ENCODE measurements at regions not wholly inside any gene's neighbourhood (a gene's known extent, or its start where the extent isn't known, plus 50 kb on each side); places are given as distances from the start of the nearest gene placed in this dataset.

DNA sequence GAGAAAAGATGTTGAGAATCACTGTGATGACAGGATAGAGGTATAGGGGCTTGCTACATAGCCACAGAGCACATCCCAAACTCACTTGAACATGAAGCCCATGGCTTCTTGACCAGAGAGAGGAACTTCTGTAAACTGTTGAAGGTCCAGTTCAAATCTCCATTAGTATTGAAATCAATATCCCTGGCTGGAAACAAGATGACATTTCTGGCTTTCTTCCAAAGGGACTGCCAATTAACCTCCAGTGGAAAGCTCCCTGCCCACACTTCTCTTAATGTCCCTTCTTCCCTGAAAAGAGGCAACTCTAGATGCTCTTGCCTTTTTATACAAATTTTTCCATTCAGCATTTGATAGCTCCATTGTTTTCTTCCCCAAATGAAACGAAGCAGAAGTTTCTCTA lies 612.1 kb downstream of the EBF1 start:
- DNase-seq = no peak
- Mint-ChIP-seq H3K27me3 (peaks cover 0 to 10% of the 10 kb centered on the region in 2 donors), H3K36me3 (ENCODE audit: insufficient read depth) (no peaks in the 10 kb centered on the region), H3K4me1 (ENCODE audit: low read depth in 2 of 2) (no peaks in the 10 kb centered on the region), H3K4me3 (no peak overlapping the region), H3K9me3 (no peaks in the 10 kb centered on the region), H3K27ac (no peak overlapping the region)
- ATAC-seq (replicated peaks) = no peak

- Mint-ChIP-seq H3K27ac (no peak overlapping the region), H3K4me1 (ENCODE audit: low read depth in 2 of 2) (no peaks in the 10 kb centered on the region), H3K4me3 (no peak overlapping the region), H3K9me3 (no peaks in the 10 kb centered on the region), H3K27me3 (peaks cover 0 to 13% of the 10 kb centered on the region in 2 donors), H3K36me3 (ENCODE audit: insufficient read depth) (no peaks in the 10 kb centered on the region)
- no peak for ATAC-seq (replicated peaks)
- no peak for DNase-seq
Measured at GRCh38 chr5:158487156-158487555, 612.6 kb downstream of the EBF1 start.

DNA sequence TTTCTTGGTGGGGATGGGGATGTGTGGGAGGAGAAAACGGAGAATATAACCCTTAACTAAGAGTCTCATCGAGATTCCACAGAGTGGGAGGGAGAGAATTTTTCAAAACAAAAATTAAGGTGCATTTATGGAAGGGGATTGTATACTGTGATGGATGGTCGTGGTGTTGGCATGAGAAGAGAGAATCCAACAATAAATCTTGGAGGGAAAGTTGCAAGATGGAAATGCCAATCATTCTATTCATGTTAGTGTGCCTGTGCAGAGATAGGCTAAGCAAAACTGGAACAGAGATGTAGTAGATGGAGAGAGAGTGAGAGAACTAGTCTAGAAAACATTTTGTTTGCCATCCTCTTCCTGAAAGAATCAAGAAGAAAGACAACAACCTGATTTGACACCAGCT lies 613.1 kb downstream of the EBF1 start:
- Mint-ChIP-seq H3K27me3 (peaks cover 0 to 19% of the 10 kb centered on the region in 2 donors), H3K27ac (no peak overlapping the region), H3K4me1 (ENCODE audit: low read depth in 2 of 2) (no peaks in the 10 kb centered on the region), H3K36me3 (ENCODE audit: insufficient read depth) (no peaks in the 10 kb centered on the region), H3K4me3 (no peak overlapping the region), H3K9me3 (peaks cover 0 to 4% of the 10 kb centered on the region in 2 donors)
- ATAC-seq (replicated peaks) (no peak), DNase-seq (no peak)

DNA sequence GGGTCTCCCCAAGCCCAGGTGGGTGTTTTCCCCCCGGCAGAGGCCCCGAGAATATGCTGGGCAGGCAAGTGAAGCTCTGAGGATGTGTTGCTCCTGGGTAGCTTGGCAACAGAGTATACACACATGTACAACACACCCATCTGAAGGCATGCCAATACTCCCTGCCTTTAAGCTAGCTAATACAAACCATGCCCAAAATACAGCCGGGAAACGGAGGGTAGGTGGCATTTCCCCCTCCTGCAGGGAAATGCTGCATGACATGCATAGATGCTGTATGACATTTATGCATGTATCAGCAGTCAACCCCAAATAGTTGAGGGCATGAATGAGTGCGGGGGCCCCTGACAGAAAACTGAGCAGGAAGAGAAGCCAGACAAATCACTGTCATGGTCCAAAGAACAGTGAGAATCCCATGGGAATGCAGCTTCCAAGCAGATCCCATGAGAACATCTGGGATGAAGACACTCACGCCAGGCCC lies 614.1 kb downstream of the EBF1 start:
- Mint-ChIP-seq H3K4me1 (ENCODE audit: low read depth in 2 of 2) (no peaks in the 10 kb centered on the region), H3K27ac (no peak overlapping the region), H3K36me3 (ENCODE audit: insufficient read depth) (no peaks in the 10 kb centered on the region), H3K27me3 (peaks cover 0 to 24% of the 10 kb centered on the region in 2 donors), H3K4me3 (no peak overlapping the region), H3K9me3 (peaks cover 0 to 7% of the 10 kb centered on the region in 2 donors)
- ATAC-seq (replicated peaks) = no peak
- no peak for DNase-seq

GRCh38 chr5:158485047-158485446 lies 614.7 kb downstream of the EBF1 start:
- peaks cover 0 to 7% of the 10 kb centered on the region in 2 donors for H3K9me3 Mint-ChIP-seq
- no peaks in the 10 kb centered on the region for H3K36me3 Mint-ChIP-seq (ENCODE audit: insufficient read depth)
- no peak overlapping the region for H3K4me3 Mint-ChIP-seq
- DNase-seq (no peak), ATAC-seq (replicated peaks) (no peak)
- H3K27me3 Mint-ChIP-seq = peaks cover 0 to 24% of the 10 kb centered on the region in 2 donors
- H3K4me1 Mint-ChIP-seq (ENCODE audit: low read depth in 2 of 2) = no peaks in the 10 kb centered on the region
- H3K27ac Mint-ChIP-seq = no peak overlapping the region

DNA sequence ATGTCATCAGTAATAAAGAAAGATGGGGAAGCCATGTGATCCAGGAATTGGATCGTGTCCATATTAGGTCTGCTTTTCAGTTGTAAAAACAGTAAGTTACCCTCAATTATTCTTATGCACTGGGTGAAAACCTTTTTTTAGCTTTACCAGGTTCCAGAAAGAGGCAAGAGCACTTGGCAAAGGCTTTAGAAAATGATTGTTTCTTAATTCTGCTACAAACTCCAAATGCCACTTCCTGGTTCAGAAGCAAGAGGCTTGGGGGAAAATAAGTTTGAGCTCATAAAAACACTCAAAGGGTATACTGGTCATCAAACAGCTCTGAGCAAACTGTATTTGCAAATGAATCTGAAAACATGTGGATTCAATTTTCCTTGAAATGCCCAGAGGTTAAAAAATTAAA lies 615.6 kb downstream of the EBF1 start:
- H3K4me3 Mint-ChIP-seq = no peak overlapping the region
- H3K36me3 Mint-ChIP-seq (ENCODE audit: insufficient read depth) = no peaks in the 10 kb centered on the region
- ATAC-seq (replicated peaks) (no peak), DNase-seq (no peak)
- no peak overlapping the region for H3K27ac Mint-ChIP-seq
- H3K27me3 Mint-ChIP-seq = peaks cover 0 to 24% of the 10 kb centered on the region in 2 donors
- no peaks in the 10 kb centered on the region for H3K4me1 Mint-ChIP-seq (ENCODE audit: low read depth in 2 of 2)
- H3K9me3 Mint-ChIP-seq = peaks cover 0 to 7% of the 10 kb centered on the region in 2 donors

DNA sequence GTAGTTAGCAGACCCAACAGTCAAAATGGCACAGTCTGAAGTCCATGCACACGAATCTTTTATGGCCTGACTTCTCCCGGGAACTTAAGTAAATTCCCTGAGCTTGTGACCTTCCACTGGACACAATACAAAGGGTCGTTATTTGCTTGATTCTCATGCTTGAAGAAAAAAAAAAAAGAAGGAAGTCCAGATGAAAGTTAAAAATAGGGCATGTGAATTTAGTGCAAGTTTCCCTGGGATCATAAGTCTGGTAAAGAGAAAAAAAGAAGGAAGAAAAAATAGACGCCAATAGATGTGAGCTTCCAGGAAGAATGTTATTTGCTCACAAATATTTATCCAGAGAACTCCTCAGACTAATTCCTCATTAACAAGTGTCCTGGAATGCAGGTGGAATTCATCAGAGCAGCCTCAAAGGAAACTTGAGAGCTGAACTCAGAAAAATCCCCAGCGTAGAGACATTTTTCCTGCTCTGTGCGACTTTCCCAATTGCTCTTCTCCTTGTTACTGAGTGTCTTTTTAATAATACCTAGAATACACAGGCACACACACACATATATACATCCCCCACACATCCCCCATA lies 616.3 kb downstream of the EBF1 start:
- no peak overlapping the region for H3K27ac Mint-ChIP-seq
- H3K36me3 Mint-ChIP-seq (ENCODE audit: insufficient read depth) = no peaks in the 10 kb centered on the region
- H3K27me3 Mint-ChIP-seq = peaks cover 0 to 24% of the 10 kb centered on the region in 2 donors
- no peaks in the 10 kb centered on the region for H3K4me1 Mint-ChIP-seq (ENCODE audit: low read depth in 2 of 2)
- no peak for ATAC-seq (replicated peaks)
- no peak overlapping the region for H3K4me3 Mint-ChIP-seq
- peaks cover 0 to 7% of the 10 kb centered on the region in 2 donors for H3K9me3 Mint-ChIP-seq
- no peak for DNase-seq

- DNase-seq (no peak), ATAC-seq (replicated peaks) (no peak)
- H3K27ac Mint-ChIP-seq = no peak overlapping the region
- no peak overlapping the region for H3K4me3 Mint-ChIP-seq
- peaks cover 0 to 7% of the 10 kb centered on the region in 2 donors for H3K9me3 Mint-ChIP-seq
- H3K36me3 Mint-ChIP-seq (ENCODE audit: insufficient read depth) = no peaks in the 10 kb centered on the region
- H3K4me1 Mint-ChIP-seq (ENCODE audit: low read depth in 2 of 2) = no peaks in the 10 kb centered on the region
- peaks cover 0 to 24% of the 10 kb centered on the region in 2 donors for H3K27me3 Mint-ChIP-seq
Measured at GRCh38 chr5:158482125-158482524, 617.6 kb downstream of the EBF1 start.

DNA sequence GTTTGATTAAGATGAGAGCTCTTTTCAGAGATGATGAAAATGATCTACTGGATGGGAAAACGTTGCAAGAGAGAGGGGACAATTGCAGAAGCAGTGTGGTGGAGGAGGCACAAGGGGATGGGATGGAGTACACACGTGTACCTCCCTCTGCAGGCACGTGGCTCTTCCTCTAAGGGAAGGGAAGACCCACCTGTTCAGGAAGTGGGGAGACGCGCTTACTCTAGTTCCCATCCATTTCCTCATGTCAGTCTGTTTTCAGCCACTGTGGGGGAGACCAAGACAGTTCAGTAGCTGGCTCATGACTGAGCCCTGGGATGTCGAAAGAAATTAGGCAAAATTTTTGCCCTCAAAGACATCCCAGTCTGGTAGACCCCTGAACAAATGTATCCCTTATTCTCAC lies 619.2 kb upstream of the CLINT1 start:
- peaks cover 11 to 14% of the 10 kb centered on the region in 2 donors for H3K27me3 Mint-ChIP-seq

DNA sequence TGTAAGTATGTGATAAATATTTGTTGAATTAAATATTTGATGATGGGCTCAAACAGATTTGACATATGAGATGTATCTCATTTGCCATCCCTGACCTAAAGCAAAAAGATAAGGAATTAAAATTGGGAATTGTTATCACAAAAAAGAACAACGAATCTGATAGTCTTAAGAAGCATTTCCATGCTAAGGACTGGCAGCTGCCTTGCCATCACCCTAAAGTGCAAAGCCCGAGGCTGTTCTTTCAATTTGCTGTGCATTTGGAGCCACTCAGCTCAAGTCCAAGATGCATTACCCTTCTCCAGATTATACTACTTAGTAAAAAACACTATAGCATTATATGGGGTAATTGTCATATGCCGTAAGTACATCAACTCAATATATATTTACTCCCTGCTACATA lies 618.3 kb upstream of the CLINT1 start:
- no peak for ATAC-seq (replicated peaks)
- no peak for DNase-seq
- Mint-ChIP-seq H3K4me1 (ENCODE audit: low read depth in 2 of 2) (no peaks in the 10 kb centered on the region), H3K27ac (no peak overlapping the region), H3K36me3 (ENCODE audit: insufficient read depth) (no peaks in the 10 kb centered on the region), H3K9me3 (peaks cover 2 to 7% of the 10 kb centered on the region in 2 donors), H3K4me3 (no peak overlapping the region), H3K27me3 (peaks cover 11 to 12% of the 10 kb centered on the region in 2 donors)

More for the DNA sequence above, 619.2 kb upstream of the CLINT1 start:
- Mint-ChIP-seq H3K9me3 (peaks cover 2 to 7% of the 10 kb centered on the region in 2 donors), H3K4me3 (no peak overlapping the region), H3K4me1 (ENCODE audit: low read depth in 2 of 2) (no peaks in the 10 kb centered on the region), H3K36me3 (ENCODE audit: insufficient read depth) (no peaks in the 10 kb centered on the region), H3K27ac (no peak overlapping the region)
- DNase-seq (no peak), ATAC-seq (replicated peaks) (no peak)

DNA sequence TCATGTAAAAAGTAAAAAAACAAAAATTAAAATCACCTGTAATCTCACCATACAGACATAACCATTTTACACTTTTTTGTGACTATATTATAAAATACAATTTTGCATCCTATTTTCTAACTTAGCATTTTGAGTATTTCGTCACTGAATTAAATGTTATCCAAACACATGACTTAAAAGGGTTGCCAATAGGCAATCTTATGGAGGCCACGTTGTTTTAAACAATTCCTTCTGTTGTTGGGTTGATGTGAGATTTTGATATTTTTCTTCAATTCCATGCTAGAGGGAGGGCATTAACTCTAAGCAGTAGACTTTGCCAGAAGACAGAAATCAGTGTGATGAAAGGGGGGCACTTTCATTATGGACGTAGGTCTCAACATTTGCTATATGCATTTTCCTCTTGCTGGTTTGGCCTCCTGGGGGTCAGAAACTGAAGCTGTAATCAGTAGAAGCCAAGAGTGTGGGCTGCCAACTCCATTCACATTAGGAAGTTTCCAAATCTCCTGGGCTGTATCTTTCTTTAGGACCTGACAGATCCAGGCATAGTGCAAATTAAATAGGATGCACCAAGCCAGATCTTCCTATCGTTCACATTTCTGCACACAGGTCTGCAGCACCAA lies 614.2 kb upstream of the CLINT1 start:
- DNase-seq (no peak), ATAC-seq (replicated peaks) (no peak)
- Mint-ChIP-seq H3K9me3 (peaks cover 0 to 2% of the 10 kb centered on the region in 2 donors), H3K27ac (no peak overlapping the region), H3K36me3 (ENCODE audit: insufficient read depth) (no peaks in the 10 kb centered on the region), H3K4me1 (ENCODE audit: low read depth in 2 of 2) (no peaks in the 10 kb centered on the region), H3K27me3 (peaks cover 0 to 11% of the 10 kb centered on the region in 2 donors), H3K4me3 (no peak overlapping the region)

GRCh38 chr5:158471535-158471924 lies 612.6 kb upstream of the CLINT1 start:
- ATAC-seq (replicated peaks) (no peak), DNase-seq (no peak)
- no peaks in the 10 kb centered on the region for H3K36me3 Mint-ChIP-seq (ENCODE audit: insufficient read depth)
- H3K9me3 Mint-ChIP-seq = peaks cover 0 to 2% of the 10 kb centered on the region in 2 donors
- no peak overlapping the region for H3K4me3 Mint-ChIP-seq
- no peak overlapping the region for H3K27ac Mint-ChIP-seq
- H3K4me1 Mint-ChIP-seq (ENCODE audit: low read depth in 2 of 2) = no peaks in the 10 kb centered on the region
- peaks cover 0 to 11% of the 10 kb centered on the region in 2 donors for H3K27me3 Mint-ChIP-seq

DNA sequence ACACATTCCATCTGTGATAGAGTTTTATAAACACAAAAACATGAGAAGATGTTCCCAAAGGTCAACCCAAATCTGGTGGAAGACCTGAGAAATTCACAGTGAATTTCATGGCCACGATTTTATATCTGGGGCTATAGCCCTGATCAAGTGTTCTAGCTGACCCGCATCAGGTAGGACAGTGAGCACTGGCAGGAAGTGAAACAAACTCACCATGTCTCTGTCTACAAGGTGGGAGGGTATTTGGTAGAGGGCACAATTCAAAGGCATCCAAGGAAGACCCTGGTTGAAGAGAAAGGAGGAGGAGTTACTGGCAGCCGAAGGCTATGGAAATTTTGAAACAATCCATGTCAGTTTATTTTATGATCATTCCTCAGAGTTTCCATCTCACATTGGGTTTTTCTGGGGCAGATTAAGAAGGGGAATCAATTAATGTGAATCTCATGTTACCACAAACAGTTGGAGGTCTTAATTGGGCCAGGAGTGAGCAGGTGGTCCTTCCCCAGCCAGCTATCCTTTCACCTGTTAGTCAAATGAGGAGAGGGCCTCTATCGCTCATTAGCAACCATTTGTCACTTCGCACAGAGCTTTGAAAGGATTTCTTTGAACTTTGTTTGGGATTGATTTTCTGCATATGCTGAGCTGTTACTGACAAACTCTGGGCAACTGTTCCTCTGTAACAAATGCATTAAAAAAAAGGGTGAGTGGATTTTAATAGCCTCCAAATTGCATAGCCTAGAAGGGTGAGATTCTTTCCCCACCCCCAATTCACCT lies 612.0 kb upstream of the CLINT1 start:
- Mint-ChIP-seq H3K9me3 (peaks cover 0 to 2% of the 10 kb centered on the region in 2 donors), H3K4me3 (no peak overlapping the region), H3K27me3 (peaks cover 0 to 11% of the 10 kb centered on the region in 2 donors), H3K36me3 (ENCODE audit: insufficient read depth) (no peaks in the 10 kb centered on the region), H3K4me1 (ENCODE audit: low read depth in 2 of 2) (no peaks in the 10 kb centered on the region), H3K27ac (no peak overlapping the region)
- ATAC-seq (replicated peaks) (no peak), DNase-seq (no peak)

GRCh38 chr5:158468444-158468843 lies 609.5 kb upstream of the CLINT1 start:
- H3K9me3 Mint-ChIP-seq = no peaks in the 10 kb centered on the region
- no peak overlapping the region for H3K4me3 Mint-ChIP-seq
- H3K27me3 Mint-ChIP-seq = no peaks in the 10 kb centered on the region
- no peak overlapping the region for H3K27ac Mint-ChIP-seq
- H3K36me3 Mint-ChIP-seq (ENCODE audit: insufficient read depth) = no peaks in the 10 kb centered on the region
- no peaks in the 10 kb centered on the region for H3K4me1 Mint-ChIP-seq (ENCODE audit: low read depth in 2 of 2)
- no peak for ATAC-seq (replicated peaks)
- DNase-seq = no peak

All from effector memory CD8-positive, alpha-beta T cell (primary cell).